H9 (cell line): ENCODE measurements at regions not wholly inside any gene's neighbourhood (a gene's known extent, or its start where the extent isn't known, plus 50 kb on each side); places are given as distances from the start of the nearest gene placed in this dataset.

ENCODE experiments used
- DNase-seq: peaks from one replicate; pipeline ENCODE4 v3.0.0-alpha.2; 2017
- H2AFZ ChIP-seq: one replicate; pipeline ENCODE4 v1.6.1; 2013; ENCODE audit warnings: mild to moderate bottlenecking, low read length, control low read depth, moderate library complexity
- H2AK5ac ChIP-seq: 2 replicates; pipeline ENCODE4 v1.6.1; 2013; ENCODE audit warnings: low read length, control low read depth, mixed read lengths; ENCODE audit not compliant: insufficient read length
- H2BK120ac ChIP-seq: one replicate; pipeline ENCODE4 v1.6.1; 2013; ENCODE audit warnings: low read depth, mild to moderate bottlenecking, low read length, control low read depth, inconsistent platforms; ENCODE audit not compliant: poor library complexity, severe bottlenecking
- H2BK12ac ChIP-seq: 2 replicates; pipeline ENCODE4 v1.6.1; 2013; ENCODE audit warnings: low read length, control low read depth, mixed read lengths, low read depth; ENCODE audit not compliant: insufficient read length
- H2BK15ac ChIP-seq: 2 replicates; pipeline ENCODE4 v1.6.1; 2013; ENCODE audit warnings: low read depth, low read length, control low read depth
- H2BK20ac ChIP-seq: one replicate; pipeline ENCODE4 v1.6.1; 2013; ENCODE audit warnings: low read depth, mild to moderate bottlenecking, low read length, control low read depth, inconsistent platforms; ENCODE audit not compliant: poor library complexity, severe bottlenecking
- H2BK5ac ChIP-seq: 2 replicates; pipeline ENCODE4 v1.6.1; 2013; ENCODE audit warnings: low read length, control low read depth, mixed read lengths; ENCODE audit not compliant: insufficient read length
- H3K14ac ChIP-seq: 2 replicates; pipeline ENCODE4 v1.6.1; 2013; ENCODE audit warnings: low read length, control low read depth; ENCODE audit not compliant: insufficient read depth
- H3K18ac ChIP-seq: 2 replicates; pipeline ENCODE4 v1.6.1; 2013; ENCODE audit warnings: low read depth, mild to moderate bottlenecking, mixed read lengths, low read length, control low read depth; ENCODE audit not compliant: insufficient read length
- H3K23ac ChIP-seq: 2 replicates; pipeline ENCODE4 v1.6.1; 2013; ENCODE audit warnings: low read length, control low read depth, mixed read lengths, low read depth; ENCODE audit not compliant: insufficient read length
- H3K23me2 ChIP-seq: 2 replicates; pipeline ENCODE4 v1.6.1; 2013; ENCODE audit warnings: low read depth, mild to moderate bottlenecking, mixed read lengths, low read length, control low read depth; ENCODE audit not compliant: insufficient read length, poor library complexity, severe bottlenecking
- H3K27ac ChIP-seq: 2 replicates; pipeline ENCODE4 v1.5.1; 2013; ENCODE audit warnings: low read length, control low read depth, mixed read lengths, low read depth; ENCODE audit not compliant: insufficient read length
- H3K27me3 ChIP-seq: 2 replicates; pipeline ENCODE4 v1.6.1; 2013; ENCODE audit warnings: low read length, control low read depth, inconsistent platforms; ENCODE audit not compliant: insufficient read depth
- H3K4ac ChIP-seq: 2 replicates; pipeline ENCODE4 v1.6.1; 2013; ENCODE audit warnings: low read depth, mild to moderate bottlenecking, control low read depth, inconsistent platforms, low read length, moderate library complexity
- H3K4me1 ChIP-seq: 2 replicates; pipeline ENCODE4 v1.6.1; 2013; ENCODE audit warnings: low read length, control low read depth, inconsistent platforms; ENCODE audit not compliant: insufficient read depth
- H3K4me2 ChIP-seq: 2 replicates; pipeline ENCODE4 v1.6.1; 2013; ENCODE audit warnings: low read length, control low read depth, mixed read lengths; ENCODE audit not compliant: insufficient read length, insufficient read depth
- H3K56ac ChIP-seq: 2 replicates; pipeline ENCODE4 v1.6.1; 2013; ENCODE audit warnings: low read depth, mild to moderate bottlenecking, mixed read lengths, low read length, control low read depth; ENCODE audit not compliant: insufficient read length
- H3K79me1 ChIP-seq: 2 replicates; pipeline ENCODE4 v1.6.1; 2013; ENCODE audit warnings: low read depth, mild to moderate bottlenecking, moderate library complexity, low read length, control low read depth, inconsistent platforms; ENCODE audit not compliant: insufficient read depth, poor library complexity, severe bottlenecking
- H3K79me2 ChIP-seq: 2 replicates; pipeline ENCODE4 v1.6.1; 2013; ENCODE audit warnings: low read length, control low read depth, inconsistent platforms; ENCODE audit not compliant: insufficient read depth
- H3K9ac ChIP-seq: 2 replicates; pipeline ENCODE4 v1.6.1; 2013; ENCODE audit warnings: low read length, control low read depth, mixed read lengths; ENCODE audit not compliant: insufficient read length; ENCODE audit errors: extremely low read depth
- H3K9me3 ChIP-seq: one replicate; pipeline ENCODE4 v1.6.1; 2013; ENCODE audit warnings: low read depth, low read length, inconsistent platforms; ENCODE audit not compliant: control insufficient read depth
- H3T11ph ChIP-seq: one replicate; pipeline ENCODE4 v1.6.1; 2013; ENCODE audit warnings: mild to moderate bottlenecking, low read length, control low read depth, inconsistent platforms
- H4K20me1 ChIP-seq: one replicate; pipeline ENCODE4 v1.6.1; 2013; ENCODE audit not compliant: control insufficient read depth, insufficient read length, insufficient read depth
- H4K5ac ChIP-seq: 2 replicates; pipeline ENCODE4 v1.6.1; 2013; ENCODE audit warnings: low read depth, mild to moderate bottlenecking, mixed read lengths, low read length, control low read depth; ENCODE audit not compliant: insufficient read length
- H4K8ac ChIP-seq: replicated peaks from 2 replicates; pipeline ENCODE4 v1.6.1; 2013; ENCODE audit warnings: low read length, control low read depth, mixed read lengths, low read depth; ENCODE audit not compliant: insufficient read length
- H4K91ac ChIP-seq: 2 replicates; pipeline ENCODE4 v1.6.1; 2013; ENCODE audit warnings: low read depth, mild to moderate bottlenecking, moderate library complexity, mixed read lengths, low read length, control low read depth; ENCODE audit not compliant: insufficient read length
- H3K27ac Mint-ChIP-seq, 3 experiments: 2 replicates in 2 of 3; 3 replicates in 1 of 3; pipeline ENCODE4 v1.8.0; 2020 to 2021; ENCODE audit warnings: mixed read lengths in 3 of 3, mild to moderate bottlenecking in 1 of 3, moderate library complexity in 1 of 3
- H3K27me3 Mint-ChIP-seq: 2 replicates; pipeline ENCODE4 v1.8.0; 2021; ENCODE audit warnings: low read depth, mild to moderate bottlenecking, moderate library complexity, mixed read lengths
- H3K36me3 Mint-ChIP-seq, 3 experiments: 2 replicates in 2 of 3; 3 replicates in 1 of 3; pipeline ENCODE4 v1.8.0; 2020 to 2021; ENCODE audit warnings: low read depth in 3 of 3, mixed read lengths in 3 of 3; ENCODE audit not compliant: insufficient read depth in 1 of 3
- H3K4me1 Mint-ChIP-seq, 2 experiments: 2 replicates each; pipeline ENCODE4 v1.8.0; 2020; ENCODE audit warnings: mixed read lengths in 2 of 2
- H3K4me3 Mint-ChIP-seq, 2 experiments: 2 replicates in 1 of 2; 3 replicates in 1 of 2; pipeline ENCODE4 v1.8.0; 2020 to 2021; ENCODE audit warnings: mild to moderate bottlenecking in 2 of 2, mixed read lengths in 2 of 2, moderate library complexity in 1 of 2
- H3K9me3 Mint-ChIP-seq, 2 experiments: 2 replicates in 1 of 2; 3 replicates in 1 of 2; pipeline ENCODE4 v1.8.0; 2020; ENCODE audit warnings: mild to moderate bottlenecking in 2 of 2, mixed read lengths in 2 of 2, moderate library complexity in 1 of 2
- CTCF ChIP-seq: fragments of 200-600 bp; sonication (generic); conservative IDR thresholded peaks from 3 replicates; pipeline ENCODE4 v1.8.0; 2021; ENCODE audit warnings: antibody characterized with exemption, mild to moderate bottlenecking
- WGBS: extraction: QIAGEN DNeasy Blood & Tissue Kit; methylation state at CpG from one replicate; pipeline ENCODE4 v1.1.7; 2013; ENCODE audit warnings: missing lambda C conversion rate, low lambda C conversion rate, mixed read lengths; ENCODE audit not compliant: insufficient read length; ENCODE audit errors: extremely low coverage; 5-methylcytosine and 5-hydroxymethylcytosine counted together

- Mint-ChIP-seq H3K9me3 (no peaks in the 10 kb centered on the region; a peak in 1 of 5 replicates), H3K27ac (no peak overlapping the region; a peak in 1 of 7 replicates), H3K4me3 (no peak overlapping the region; a peak in 1 of 5 replicates), H3K27me3 (peaks cover 5% of the 10 kb centered on the region), H3K4me1 (peaks cover 13 to 23% of the 10 kb centered on the region in 2 experiments), H3K36me3 (no peaks in the 10 kb centered on the region)
- no peak overlapping the region for H3K9ac ChIP-seq
- no peak overlapping the region for H3K4ac ChIP-seq
- DNase-seq = no peak
- no peak overlapping the region for H3K56ac ChIP-seq
- no peak overlapping the region for H3K14ac ChIP-seq
- no peak overlapping the region for H2AK5ac ChIP-seq
- no peaks in the 10 kb centered on the region; the same call in 1 of the 2 replicates for H3K4me1 ChIP-seq
- no CpG with 5 or more reads among the region's 14 CpGs for WGBS
- no peak overlapping the region for H2BK12ac ChIP-seq
- no peak overlapping the region for H2AFZ ChIP-seq
- no peak overlapping the region for H3T11ph ChIP-seq
- no peak overlapping the region for H4K91ac ChIP-seq
- H3K23ac ChIP-seq = no peak overlapping the region
- H3K27me3 ChIP-seq = no peaks in the 10 kb centered on the region
- no peak overlapping the region for H3K4me2 ChIP-seq
- no peaks in the 10 kb centered on the region for H3K79me1 ChIP-seq
- no peaks in the 10 kb centered on the region for H3K23me2 ChIP-seq
- no peak overlapping the region for H4K8ac ChIP-seq
- no peak overlapping the region for H2BK20ac ChIP-seq
- no peak overlapping the region for H3K18ac ChIP-seq
- no peaks in the 10 kb centered on the region for H3K9me3 ChIP-seq
- no peak overlapping the region for H2BK120ac ChIP-seq
- no peak overlapping the region for H2BK15ac ChIP-seq
- no peak overlapping the region for H4K5ac ChIP-seq
- H3K79me2 ChIP-seq = no peaks in the 10 kb centered on the region
- no peaks in the 10 kb centered on the region for H4K20me1 ChIP-seq
- no peak overlapping the region for H2BK5ac ChIP-seq
- no peak for TF ChIP-seq CTCF
- H3K27ac ChIP-seq = no peak overlapping the region
Observed at GRCh38 chr7:45973725-45974532, 52.9 kb upstream of the IGFBP3 start.
